SK-N-SH treated with all-trans-retinoic acid at 6 μM for 48 hours (cell line): ENCODE measurements at regions not wholly inside any gene's neighbourhood (a gene's known extent, or its start where the extent isn't known, plus 50 kb on each side); places are given as distances from the start of the nearest gene placed in this dataset.

Experiments used
- ISL1 ChIP-seq: fragments of 250-450 bp; sonication (Bioruptor Pico); IDR thresholded peaks from 2 replicates; pipeline ENCODE4 v2.1.2; 2022; ENCODE audit warnings: mild to moderate bottlenecking, moderate library complexity
- TCF4 ChIP-seq: fragments of 250-450 bp; sonication (Bioruptor Pico); IDR thresholded peaks from 2 replicates; pipeline ENCODE4 v1.8.0; 2021; ENCODE audit warnings: mild to moderate bottlenecking, moderate library complexity, borderline replicate concordance
- ZC3H10 ChIP-seq: fragments of 250-450 bp; sonication (Bioruptor Pico); IDR thresholded peaks from 2 replicates; pipeline ENCODE4 v1.5.1; 2021; ENCODE audit warnings: mild to moderate bottlenecking, moderate library complexity
- ZFP3 ChIP-seq: fragments of 250-450 bp; sonication (Bioruptor Pico); IDR thresholded peaks from 2 replicates; pipeline ENCODE4 v1.5.0; 2020; ENCODE audit warnings: mild to moderate bottlenecking, moderate library complexity
- TF ChIP-seq, protein P1 (sequence below): fragments of 250-450 bp; sonication (Bioruptor Pico); IDR thresholded peaks from 2 replicates; pipeline ENCODE4 v1.8.0; 2020; ENCODE audit warnings: mild to moderate bottlenecking, moderate library complexity, borderline replicate concordance

DNA sequence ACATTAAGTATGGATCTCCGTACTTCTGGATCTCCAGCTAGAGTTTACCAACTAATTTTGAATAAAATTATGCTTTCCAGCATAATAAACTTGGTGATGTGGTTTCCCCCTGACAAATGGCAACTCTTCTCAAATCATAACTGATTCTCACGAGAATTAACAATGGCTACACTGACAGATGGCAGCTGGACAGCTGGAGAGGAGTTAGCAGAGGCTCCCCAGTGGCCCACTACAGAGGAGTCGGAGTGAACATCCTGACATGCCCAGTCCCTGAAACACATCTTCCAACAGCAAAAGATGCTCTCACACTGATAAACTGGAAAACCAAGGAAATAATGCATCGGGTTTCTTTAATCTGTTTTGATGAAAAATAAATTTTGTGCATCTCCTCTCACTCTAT, 239.6 kb downstream of the MAN2A1 start:
- no peak for TF ChIP-seq ZFP3
- TF ChIP-seq ZC3H10 (CRISPR knock-in tag) = no peak
- no peak for TF ChIP-seq TCF4 (CRISPR knock-in tag)
- TF ChIP-seq, protein P1, sequence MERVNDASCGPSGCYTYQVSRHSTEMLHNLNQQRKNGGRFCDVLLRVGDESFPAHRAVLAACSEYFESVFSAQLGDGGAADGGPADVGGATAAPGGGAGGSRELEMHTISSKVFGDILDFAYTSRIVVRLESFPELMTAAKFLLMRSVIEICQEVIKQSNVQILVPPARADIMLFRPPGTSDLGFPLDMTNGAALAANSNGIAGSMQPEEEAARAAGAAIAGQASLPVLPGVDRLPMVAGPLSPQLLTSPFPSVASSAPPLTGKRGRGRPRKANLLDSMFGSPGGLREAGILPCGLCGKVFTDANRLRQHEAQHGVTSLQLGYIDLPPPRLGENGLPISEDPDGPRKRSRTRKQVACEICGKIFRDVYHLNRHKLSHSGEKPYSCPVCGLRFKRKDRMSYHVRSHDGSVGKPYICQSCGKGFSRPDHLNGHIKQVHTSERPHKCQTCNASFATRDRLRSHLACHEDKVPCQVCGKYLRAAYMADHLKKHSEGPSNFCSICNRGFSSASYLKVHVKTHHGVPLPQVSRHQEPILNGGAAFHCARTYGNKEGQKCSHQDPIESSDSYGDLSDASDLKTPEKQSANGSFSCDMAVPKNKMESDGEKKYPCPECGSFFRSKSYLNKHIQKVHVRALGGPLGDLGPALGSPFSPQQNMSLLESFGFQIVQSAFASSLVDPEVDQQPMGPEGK = no peak
- TF ChIP-seq ISL1 (CRISPR knock-in tag) = no peak
